IPS-NIHi7 (cell line): ENCODE measurements at regions not wholly inside any gene's neighbourhood (a gene's known extent, or its start where the extent isn't known, plus 50 kb on each side); places are given as distances from the start of the nearest gene placed in this dataset.
A peak's percentile ranks its signal among the peaks of the same experiment; 100 is the strongest.

Source experiments
- DNase-seq: peaks from one replicate; pipeline ENCODE4 v3.0.0; 2012; ENCODE audit warnings: mixed read lengths; ENCODE audit errors: extremely low spot score

- no peak for DNase-seq
These were observed 450.6 kb downstream of the C4orf33 start for GRCh38 chr4:129546531-129546930.

GRCh38 chr4:129550281-129550785 is 454.4 kb downstream of the C4orf33 start:
- no peak for DNase-seq

- no peak for DNase-seq
These were observed 465.3 kb downstream of the C4orf33 start for GRCh38 chr4:129561280-129561679.

- DNase-seq, result no peak
These were observed 466.1 kb downstream of the C4orf33 start for GRCh38 chr4:129561886-129562671.

GRCh38 chr4:129565214-129565613 is 469.3 kb downstream of the C4orf33 start:
- DNase-seq, result no peak

GRCh38 chr4:129570326-129570725 is 474.4 kb downstream of the C4orf33 start:
- DNase-seq, result no peak

GRCh38 chr4:129578336-129578735 is 482.4 kb downstream of the C4orf33 start:
- DNase-seq, result no peak

- no peak for DNase-seq
These were observed 485.4 kb downstream of the C4orf33 start for GRCh38 chr4:129581305-129581704.

- DNase-seq, result peak; percentile 18
These were observed 487.9 kb downstream of the C4orf33 start for GRCh38 chr4:129583868-129584267.

- DNase-seq, result no peak
These were observed 502.6 kb downstream of the C4orf33 start for GRCh38 chr4:129598582-129598981.

GRCh38 chr4:129600898-129601297 is 504.9 kb downstream of the C4orf33 start:
- no peak for DNase-seq

GRCh38 chr4:129602447-129602846 is 506.5 kb downstream of the C4orf33 start:
- no peak for DNase-seq

- DNase-seq, result no peak
These were observed 507.4 kb downstream of the C4orf33 start for GRCh38 chr4:129603241-129603931.

- DNase-seq, result no peak
These were observed 508.8 kb downstream of the C4orf33 start for GRCh38 chr4:129604632-129605255.

GRCh38 chr4:129614611-129615010 is 518.7 kb downstream of the C4orf33 start:
- peak; percentile 10 for DNase-seq

- no peak for DNase-seq
These were observed 526.6 kb downstream of the C4orf33 start for GRCh38 chr4:129622566-129622965.

- no peak for DNase-seq
These were observed 527.4 kb downstream of the C4orf33 start for GRCh38 chr4:129623233-129623875.

- peak; percentile 35 for DNase-seq
These were observed 545.2 kb downstream of the C4orf33 start for GRCh38 chr4:129641179-129641578.

GRCh38 chr4:129645461-129645860 is 549.5 kb downstream of the C4orf33 start:
- no peak for DNase-seq

- peak; percentile 18 for DNase-seq
These were observed 572.1 kb downstream of the C4orf33 start for GRCh38 chr4:129668092-129668491.

GRCh38 chr4:129672941-129673340 is 577.0 kb downstream of the C4orf33 start:
- DNase-seq, result no peak

- no peak for DNase-seq
These were observed 579.1 kb downstream of the C4orf33 start for GRCh38 chr4:129675036-129675435.
